Nephron progenitor cell (in vitro differentiated cells): ENCODE measurements at regions not wholly inside any gene's neighbourhood (a gene's known extent, or its start where the extent isn't known, plus 50 kb on each side); places are given as distances from the start of the nearest gene placed in this dataset.
"Not testable (repeated sequence)": the region's sequence is repeated elsewhere in the genome, so short reads cannot be mapped to it uniquely, and the experiment has no call there.

Experiments used
- DNase-seq: peaks from one replicate; pipeline ENCODE4 v3.0.0; 2021
- H3K27ac Mint-ChIP-seq: 2 replicates; pipeline ENCODE4 v1.8.0; 2021; ENCODE audit warnings: mild to moderate bottlenecking, moderate library complexity, mixed read lengths
- H3K27me3 Mint-ChIP-seq: 2 replicates; pipeline ENCODE4 v1.8.0; 2021; ENCODE audit warnings: mild to moderate bottlenecking, low read depth, mixed read lengths; ENCODE audit not compliant: poor library complexity
- H3K36me3 Mint-ChIP-seq: 2 replicates; pipeline ENCODE4 v1.8.0; 2021; ENCODE audit warnings: low read depth, mixed read lengths
- H3K4me1 Mint-ChIP-seq: 2 replicates; pipeline ENCODE4 v1.8.0; 2021; ENCODE audit warnings: mixed read lengths
- H3K4me3 Mint-ChIP-seq: 2 replicates; pipeline ENCODE4 v1.8.0; 2021; ENCODE audit warnings: mild to moderate bottlenecking, moderate library complexity, mixed read lengths
- H3K9me3 Mint-ChIP-seq: 2 replicates; pipeline ENCODE4 v1.8.0; 2021; ENCODE audit warnings: mild to moderate bottlenecking, moderate library complexity, mixed read lengths
- TF ChIP-seq, protein P1 (sequence below): fragments of 200-600 bp; sonication (generic); IDR thresholded peaks from 2 replicates; pipeline ENCODE4 v1.5.0; 2021; ENCODE audit warnings: antibody characterized with exemption

DNA sequence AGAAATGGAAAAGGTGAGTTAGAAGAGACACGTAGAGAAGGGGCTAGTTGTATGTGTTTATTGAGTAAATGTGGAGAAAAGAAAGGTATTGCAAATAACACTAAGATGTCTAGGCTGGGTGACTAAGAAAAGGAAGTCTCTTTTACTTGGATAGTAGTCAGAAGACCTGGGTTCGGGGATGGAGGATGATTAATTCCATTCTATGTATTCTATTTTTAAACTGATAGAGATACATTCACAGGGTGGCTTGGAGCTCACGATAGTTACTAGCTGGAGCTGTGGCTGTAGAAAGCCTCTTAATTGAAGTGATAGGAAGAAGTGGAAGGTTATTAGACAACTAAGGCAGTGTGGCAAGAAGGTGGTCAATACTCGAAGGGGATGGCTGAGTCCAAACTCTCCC, 65.9 kb upstream of the TNIK start:
- DNase-seq, result no peak
- Mint-ChIP-seq H3K27ac (no peak overlapping the region), H3K4me3 (no peak overlapping the region)

DNA sequence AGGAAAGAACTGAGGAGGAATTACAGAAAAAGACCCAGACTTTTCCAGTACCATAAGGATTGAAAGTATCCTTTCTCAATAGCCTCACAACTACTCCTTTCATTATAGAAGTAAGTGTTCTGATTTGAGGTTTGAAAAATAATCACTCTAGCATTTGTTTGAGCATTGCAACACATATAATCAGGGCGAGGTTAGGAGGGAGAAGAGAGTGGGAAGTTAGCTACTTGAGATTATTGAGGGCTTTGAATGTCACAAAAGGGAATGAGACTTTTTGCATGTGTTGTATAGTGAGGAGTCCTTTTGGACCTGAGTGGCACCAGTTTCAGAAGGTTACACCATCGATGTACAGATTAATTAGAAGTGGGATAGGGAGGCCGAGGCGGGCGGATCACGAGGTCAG, 65.2 kb upstream of the TNIK start:
- no peak for DNase-seq
- no peak overlapping the region for H3K4me3 Mint-ChIP-seq
- H3K27ac Mint-ChIP-seq, result no peak overlapping the region
- TF ChIP-seq, protein P1, sequence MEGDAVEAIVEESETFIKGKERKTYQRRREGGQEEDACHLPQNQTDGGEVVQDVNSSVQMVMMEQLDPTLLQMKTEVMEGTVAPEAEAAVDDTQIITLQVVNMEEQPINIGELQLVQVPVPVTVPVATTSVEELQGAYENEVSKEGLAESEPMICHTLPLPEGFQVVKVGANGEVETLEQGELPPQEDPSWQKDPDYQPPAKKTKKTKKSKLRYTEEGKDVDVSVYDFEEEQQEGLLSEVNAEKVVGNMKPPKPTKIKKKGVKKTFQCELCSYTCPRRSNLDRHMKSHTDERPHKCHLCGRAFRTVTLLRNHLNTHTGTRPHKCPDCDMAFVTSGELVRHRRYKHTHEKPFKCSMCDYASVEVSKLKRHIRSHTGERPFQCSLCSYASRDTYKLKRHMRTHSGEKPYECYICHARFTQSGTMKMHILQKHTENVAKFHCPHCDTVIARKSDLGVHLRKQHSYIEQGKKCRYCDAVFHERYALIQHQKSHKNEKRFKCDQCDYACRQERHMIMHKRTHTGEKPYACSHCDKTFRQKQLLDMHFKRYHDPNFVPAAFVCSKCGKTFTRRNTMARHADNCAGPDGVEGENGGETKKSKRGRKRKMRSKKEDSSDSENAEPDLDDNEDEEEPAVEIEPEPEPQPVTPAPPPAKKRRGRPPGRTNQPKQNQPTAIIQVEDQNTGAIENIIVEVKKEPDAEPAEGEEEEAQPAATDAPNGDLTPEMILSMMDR, result no peak
- no peaks in the 10 kb centered on the region for H3K36me3 Mint-ChIP-seq
- H3K27me3 Mint-ChIP-seq, result peaks cover 5% of the 10 kb centered on the region
- H3K9me3 Mint-ChIP-seq, result no peaks in the 10 kb centered on the region
- H3K4me1 Mint-ChIP-seq, result no peaks in the 10 kb centered on the region

More for the DNA sequence above, 65.9 kb upstream of the TNIK start:
- Mint-ChIP-seq H3K4me1 (no peaks in the 10 kb centered on the region), H3K9me3 (no peaks in the 10 kb centered on the region), H3K36me3 (no peaks in the 10 kb centered on the region), H3K27me3 (peaks cover 5% of the 10 kb centered on the region)
- TF ChIP-seq, protein P1, result no peak

GRCh38 chr3:171524921-171525310, 64.7 kb upstream of the TNIK start:
- H3K27ac Mint-ChIP-seq, result no peak overlapping the region
- no peak overlapping the region for H3K4me3 Mint-ChIP-seq
- peaks cover 5% of the 10 kb centered on the region for H3K27me3 Mint-ChIP-seq
- no peaks in the 10 kb centered on the region for H3K4me1 Mint-ChIP-seq
- DNase-seq, result no peak
- H3K36me3 Mint-ChIP-seq, result no peaks in the 10 kb centered on the region
- no peaks in the 10 kb centered on the region for H3K9me3 Mint-ChIP-seq
- TF ChIP-seq, protein P1, result no peak

- no peak overlapping the region for H3K4me3 Mint-ChIP-seq
- H3K27me3 Mint-ChIP-seq, result peaks cover under 1% of the 10 kb centered on the region
- no peaks in the 10 kb centered on the region for H3K36me3 Mint-ChIP-seq
- peaks cover 4% of the 10 kb centered on the region for H3K9me3 Mint-ChIP-seq
- no peaks in the 10 kb centered on the region for H3K4me1 Mint-ChIP-seq
- TF ChIP-seq, protein P1, result no peak
- no peak overlapping the region for H3K27ac Mint-ChIP-seq
- DNase-seq, result no peak
These were observed 62.4 kb upstream of the TNIK start for GRCh38 chr3:171522651-171523050.

DNA sequence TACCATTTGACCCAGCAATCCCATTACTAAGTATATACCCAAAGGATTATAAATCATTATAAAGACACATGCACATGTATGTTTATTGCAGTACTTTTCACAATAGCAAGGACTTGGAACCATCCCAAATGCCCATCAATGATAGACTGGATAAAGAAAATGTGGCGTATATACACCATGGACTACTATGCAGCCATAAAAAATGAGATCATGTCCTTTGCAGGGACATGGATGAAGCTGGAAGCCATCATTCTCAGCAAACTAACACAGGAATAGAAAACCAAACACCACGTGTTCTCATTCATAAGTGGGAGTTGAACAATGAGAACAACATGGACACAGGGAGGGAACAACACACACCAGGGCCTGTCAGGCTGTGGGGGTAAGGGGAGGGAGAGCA, 59.2 kb upstream of the TNIK start:
- H3K27ac Mint-ChIP-seq, DNase-seq, H3K4me3 Mint-ChIP-seq, H3K9me3 Mint-ChIP-seq, H3K36me3 Mint-ChIP-seq, H3K4me1 Mint-ChIP-seq: not testable (repeated sequence)
- peaks cover 13% of the 10 kb centered on the region for H3K27me3 Mint-ChIP-seq

DNA sequence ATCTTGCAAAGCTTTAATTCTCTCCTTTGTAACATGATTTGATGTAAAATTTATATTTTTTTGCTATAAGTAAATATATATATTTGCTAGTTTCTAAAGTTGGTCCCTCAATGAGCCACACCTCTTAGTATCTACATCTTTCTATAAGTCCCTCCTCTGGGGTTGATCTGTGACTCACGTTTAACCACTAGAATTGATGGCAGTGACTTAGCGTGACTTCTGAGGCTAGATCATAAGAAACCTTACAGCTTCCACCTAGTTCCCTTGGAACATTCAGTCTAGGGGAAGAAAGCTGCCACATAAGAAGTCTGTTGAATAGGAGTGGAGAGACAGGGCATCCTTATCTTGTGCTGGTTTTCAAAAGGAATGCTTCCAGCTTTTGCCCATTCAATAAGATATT, 56.6 kb upstream of the TNIK start:
- peaks cover 4% of the 10 kb centered on the region for H3K9me3 Mint-ChIP-seq
- H3K4me1 Mint-ChIP-seq, result no peaks in the 10 kb centered on the region
- H3K36me3 Mint-ChIP-seq, result no peaks in the 10 kb centered on the region
- TF ChIP-seq, protein P1, result no peak
- DNase-seq, result no peak
- no peak overlapping the region for H3K4me3 Mint-ChIP-seq
- H3K27ac Mint-ChIP-seq, result no peak overlapping the region
- H3K27me3 Mint-ChIP-seq, result peaks cover 15% of the 10 kb centered on the region

DNA sequence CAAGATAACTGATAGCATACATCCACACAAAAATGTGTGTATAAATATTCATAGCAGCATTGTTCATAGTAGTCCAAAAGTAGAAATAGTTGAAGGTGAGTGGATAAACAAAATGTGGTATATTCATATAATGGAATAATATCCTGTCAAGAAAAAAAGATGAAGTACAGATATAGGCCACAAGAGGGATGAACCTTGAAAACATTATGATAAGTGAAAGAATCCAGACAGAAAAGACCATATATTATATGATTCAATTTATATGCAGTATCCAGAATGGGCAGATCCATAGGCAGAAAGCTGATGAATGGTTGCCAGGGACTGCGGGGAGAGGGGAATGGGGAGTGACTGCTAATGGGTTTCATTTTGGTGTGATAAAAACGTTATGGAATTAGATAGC, 54.3 kb upstream of the TNIK start:
- peaks cover 4% of the 10 kb centered on the region for H3K9me3 Mint-ChIP-seq
- H3K27me3 Mint-ChIP-seq, result peaks cover 20% of the 10 kb centered on the region
- H3K36me3 Mint-ChIP-seq, result no peaks in the 10 kb centered on the region
- no peak overlapping the region for H3K4me3 Mint-ChIP-seq
- TF ChIP-seq, protein P1, result peak; percentile 12
- no peaks in the 10 kb centered on the region for H3K4me1 Mint-ChIP-seq
- no peak overlapping the region for H3K27ac Mint-ChIP-seq
- no peak for DNase-seq
